HG03565 (cell line): ENCODE measurements at regions not wholly inside any gene's neighbourhood (a gene's known extent, or its start where the extent isn't known, plus 50 kb on each side); places are given as distances from the start of the nearest gene placed in this dataset.

Experiments used
- ATAC-seq: cut with Tn5 transposase; IDR thresholded peaks from one replicate; pipeline ENCODE4 v1.9.1; 2021; ENCODE audit warnings: mild to moderate bottlenecking, moderate library complexity; ENCODE audit not compliant: unreplicated experiment

DNA sequence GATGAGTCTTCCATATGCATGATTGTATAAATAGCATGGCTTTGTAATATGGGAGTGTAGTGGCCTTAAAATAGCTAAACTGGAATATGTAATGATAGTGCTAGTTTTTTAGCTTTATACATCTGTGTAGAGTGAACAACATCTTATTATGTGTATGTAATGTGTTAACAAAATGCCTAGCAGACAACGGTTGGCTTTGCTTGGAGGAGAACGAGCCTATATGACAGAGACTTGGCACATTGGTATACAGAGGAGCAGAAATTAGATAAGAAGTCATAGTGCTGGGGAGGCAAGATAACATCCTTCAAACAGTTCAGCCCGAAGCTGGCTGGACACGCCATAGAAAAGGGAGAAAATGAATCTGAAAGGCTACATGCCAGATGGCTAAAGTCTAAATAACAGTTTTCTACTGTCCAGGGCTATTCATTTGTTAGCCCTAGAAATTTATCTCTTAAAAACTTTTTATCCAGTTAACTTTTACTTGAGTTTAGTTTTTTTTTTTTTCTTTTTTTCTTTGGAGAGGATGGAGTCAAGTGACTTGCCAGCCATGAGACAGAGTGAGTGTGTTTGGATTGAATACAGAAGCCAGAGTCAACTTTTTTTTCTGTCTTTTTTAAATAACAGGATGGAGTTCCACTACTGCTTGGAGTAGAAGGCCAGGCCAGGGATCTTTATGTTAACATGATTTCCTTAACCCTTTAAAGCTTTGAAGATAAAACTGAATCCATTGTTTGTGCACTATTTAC, 214.4 kb upstream of the ACTBL2 start:
- ATAC-seq: no peak

DNA sequence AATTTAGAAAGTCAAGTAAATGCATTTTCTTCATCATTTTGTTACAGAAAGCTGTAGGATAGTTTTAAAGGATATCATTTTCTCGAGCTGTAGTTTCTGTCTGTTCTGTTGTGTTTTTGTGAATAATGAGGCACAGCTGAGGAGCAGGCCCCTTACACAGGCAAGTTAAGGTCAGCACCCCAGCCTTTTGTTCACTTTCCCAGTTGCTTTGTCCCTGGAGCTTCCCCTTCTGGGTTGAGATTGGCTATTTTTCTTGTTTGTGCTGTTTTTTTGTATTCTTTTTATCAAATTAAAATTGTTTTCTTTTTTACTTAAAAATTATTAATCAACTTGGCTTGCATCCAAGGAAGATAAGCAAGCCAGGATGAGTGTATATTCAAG, 213.8 kb upstream of the ACTBL2 start:
- ATAC-seq: no peak

DNA sequence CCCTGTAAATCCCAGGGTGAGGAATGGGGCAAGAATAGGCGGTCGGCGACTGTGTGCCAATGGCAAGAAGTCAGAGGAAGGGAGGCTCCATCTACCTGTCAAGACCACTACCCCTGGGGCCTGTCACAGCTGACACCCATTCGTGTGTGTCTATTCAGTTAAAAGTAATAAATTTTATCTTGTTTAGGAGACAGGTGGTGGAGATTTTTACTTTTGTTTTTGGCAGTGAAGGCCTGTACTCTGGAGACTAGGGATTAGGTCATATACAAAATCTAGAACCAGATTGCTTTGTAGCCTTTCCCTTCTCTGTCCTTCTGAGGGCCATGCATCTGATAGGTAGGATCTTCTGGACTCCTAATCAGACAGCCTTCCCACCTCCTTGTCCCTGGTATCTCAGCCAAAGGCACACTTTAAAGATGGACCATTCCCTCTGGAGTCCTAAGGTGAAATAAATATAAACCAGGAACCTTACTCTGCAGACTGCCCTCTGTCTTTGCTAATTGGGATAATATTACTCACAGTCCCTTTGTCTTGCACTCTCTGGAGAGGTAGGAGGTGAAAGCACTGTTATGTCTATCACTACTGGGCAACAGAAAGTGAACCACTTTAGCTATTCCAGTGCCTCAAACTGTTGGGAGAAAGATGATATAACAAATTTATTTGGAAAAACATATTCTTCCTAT, 213.2 kb upstream of the ACTBL2 start:
- ATAC-seq: no peak

- ATAC-seq: no peak
Observed at GRCh38 chr5:57695179-57695578, 212.6 kb upstream of the ACTBL2 start.

DNA sequence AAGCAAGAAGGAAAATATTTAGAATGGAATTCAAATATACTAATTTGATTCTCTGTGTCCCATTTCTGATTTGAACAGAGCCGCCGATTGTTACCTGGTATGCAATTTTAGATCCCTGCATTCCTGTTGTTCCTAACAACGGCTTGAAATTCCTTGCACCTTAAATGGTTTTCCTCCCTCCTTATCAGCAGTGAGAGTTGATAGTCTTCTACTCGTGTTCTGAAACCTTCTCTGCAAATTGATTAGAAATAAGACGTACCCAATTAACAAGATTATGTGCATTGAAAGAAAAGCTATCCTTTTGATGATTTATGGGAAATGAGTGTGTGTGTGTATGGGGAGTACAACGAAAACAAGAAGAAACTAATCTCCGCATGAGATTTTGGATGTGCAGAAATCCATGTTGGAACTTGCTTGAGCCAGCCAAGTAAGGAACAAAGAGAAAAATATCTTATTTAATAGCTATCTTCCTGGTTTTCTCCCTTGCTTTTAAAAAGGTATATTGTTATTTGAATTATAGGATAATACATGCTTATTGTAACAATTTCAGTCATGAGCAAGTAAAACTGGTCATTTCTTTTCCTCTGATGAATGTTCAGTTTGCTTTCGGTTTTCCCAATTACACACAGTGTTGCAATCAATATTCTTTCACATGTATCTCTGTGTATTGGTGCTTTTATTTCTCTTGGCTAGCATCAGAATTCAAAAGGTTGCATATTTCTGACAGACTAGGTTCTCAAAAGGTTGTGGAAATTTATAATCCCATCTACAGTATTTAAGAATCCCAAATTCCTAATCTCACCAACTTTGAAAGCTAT, 211.1 kb upstream of the ACTBL2 start:
- ATAC-seq: no peak

DNA sequence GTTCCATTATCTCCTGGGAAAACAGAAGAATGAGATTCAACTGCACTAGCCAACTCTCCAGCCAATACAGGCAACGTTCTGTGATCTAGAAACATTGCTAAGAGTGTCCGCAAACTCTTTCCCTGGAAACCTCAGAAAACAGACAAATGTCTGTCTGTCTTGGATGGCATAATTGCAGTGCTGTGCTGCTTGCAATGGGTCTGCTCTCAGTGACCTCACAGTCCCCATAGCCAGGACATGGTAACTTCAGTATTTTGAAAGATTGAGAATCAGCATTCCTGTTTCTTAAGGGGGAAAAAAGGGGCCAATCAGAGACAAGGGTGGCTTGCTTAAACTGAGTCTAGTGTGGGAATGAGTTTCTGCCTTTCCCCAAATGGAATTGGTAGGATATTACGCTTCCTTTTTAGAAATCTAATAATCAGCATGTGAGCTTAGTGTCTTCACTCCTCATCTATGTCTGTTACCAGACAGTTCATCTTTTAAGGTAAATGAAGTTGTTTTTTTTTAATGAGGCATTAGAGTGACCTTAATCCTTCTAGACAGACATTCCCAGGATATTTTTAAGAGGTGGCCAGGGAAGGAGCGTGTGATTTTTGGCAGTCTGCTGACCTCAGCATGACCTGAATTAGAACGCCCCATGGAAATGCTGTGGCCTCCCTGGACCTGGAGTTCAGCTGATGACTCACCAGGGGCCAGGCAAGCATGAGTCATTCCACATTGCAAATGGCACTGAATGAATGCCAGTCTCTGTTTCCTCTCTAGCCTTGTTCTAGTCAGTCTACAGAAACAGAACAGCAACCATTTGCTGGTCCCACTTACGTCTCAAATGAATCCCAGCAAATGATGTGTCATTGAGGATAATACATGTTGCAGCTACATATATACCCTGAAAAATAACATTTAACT, 210.2 kb upstream of the ACTBL2 start:
- no peak for ATAC-seq

GRCh38 chr5:57690724-57691123, 208.1 kb upstream of the ACTBL2 start:
- ATAC-seq: no peak

- ATAC-seq: no peak
Observed at GRCh38 chr5:57687596-57687995, 205.0 kb upstream of the ACTBL2 start.

DNA sequence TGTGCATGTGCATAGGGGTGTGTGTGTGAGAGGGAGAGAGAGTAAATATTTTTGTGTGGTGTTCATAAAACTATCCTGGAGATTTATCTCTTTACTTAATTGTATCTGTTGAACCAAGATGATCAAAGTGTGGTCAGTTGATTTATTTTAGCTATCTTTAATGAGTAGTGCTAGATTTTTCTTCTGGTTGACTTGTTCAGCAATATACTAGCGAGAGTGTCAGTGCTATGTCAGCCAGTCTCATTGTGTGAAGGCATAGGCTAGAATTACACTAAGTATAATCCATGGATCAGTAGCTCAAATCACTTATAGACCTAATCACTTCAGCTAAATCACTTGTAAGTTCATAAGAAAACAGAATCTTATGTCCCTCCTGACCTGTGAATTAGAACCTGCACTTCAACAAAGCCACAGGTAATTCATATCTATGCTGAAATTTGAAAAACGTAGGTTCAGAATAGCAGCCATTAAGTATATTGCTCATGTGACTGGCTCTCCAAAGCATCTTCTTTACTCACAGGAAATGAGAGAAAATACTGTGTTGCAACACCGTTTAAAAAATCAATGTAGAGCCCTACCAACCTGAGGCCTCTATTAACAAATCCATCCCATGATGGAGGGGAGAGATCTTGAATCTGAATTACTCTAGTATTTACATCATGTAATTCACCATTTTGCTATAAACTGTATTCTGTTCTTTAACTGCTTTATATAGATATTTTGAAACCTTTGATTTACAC, 203.1 kb upstream of the ACTBL2 start:
- no peak for ATAC-seq

DNA sequence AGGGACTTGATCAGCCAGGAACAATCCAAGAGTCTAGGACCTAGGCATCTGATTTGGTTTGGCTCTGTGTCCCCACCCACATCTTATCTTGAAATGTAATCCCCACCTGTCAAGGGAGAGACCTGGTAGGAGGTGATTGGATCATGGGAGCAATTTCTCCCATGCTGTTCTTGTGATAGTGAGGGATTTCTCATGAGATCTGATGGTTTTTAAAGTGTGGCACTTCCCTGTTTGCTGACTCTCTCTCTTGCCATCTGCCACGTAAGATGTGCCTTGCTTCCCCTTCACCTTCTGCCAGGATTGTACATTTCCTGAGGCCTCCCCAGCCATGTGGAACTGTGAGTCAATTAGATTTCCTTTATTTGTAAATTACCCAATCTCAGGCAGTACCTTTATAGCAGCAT, 201.7 kb upstream of the ACTBL2 start:
- ATAC-seq: no peak

DNA sequence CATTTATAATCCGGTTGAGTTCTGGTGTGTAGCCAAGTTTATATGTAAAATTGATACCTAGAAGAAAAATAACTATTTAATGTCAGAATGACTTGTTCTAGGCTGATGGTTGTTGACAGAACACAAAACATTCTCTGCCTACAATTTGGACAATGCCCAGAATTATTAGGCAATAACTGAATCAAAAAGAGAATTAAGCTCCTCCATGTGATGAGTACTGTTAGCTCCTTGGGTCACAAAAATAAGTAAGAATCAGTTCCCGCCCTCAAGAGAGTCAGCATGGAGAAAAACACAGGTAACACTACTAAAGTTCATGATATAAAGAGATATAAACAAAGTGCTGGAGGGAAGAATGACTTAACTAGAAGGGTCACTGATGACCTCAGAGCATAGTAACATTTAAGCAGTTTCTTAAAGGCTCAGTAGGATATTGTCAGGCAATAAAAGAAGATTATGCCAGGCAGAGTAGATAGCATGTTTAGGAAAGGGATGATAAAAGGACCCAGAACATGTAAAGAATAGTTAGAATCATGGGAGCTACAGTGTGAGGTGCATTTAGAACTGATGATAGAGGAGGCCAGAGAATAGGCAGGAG, 200.5 kb upstream of the ACTBL2 start:
- ATAC-seq: no peak

- ATAC-seq: no peak
Observed at GRCh38 chr5:57681942-57682341, 199.3 kb upstream of the ACTBL2 start.

- ATAC-seq: no peak
Observed at GRCh38 chr5:57680686-57681085, 198.1 kb upstream of the ACTBL2 start.

GRCh38 chr5:57677235-57677634, 194.6 kb upstream of the ACTBL2 start:
- no peak for ATAC-seq

GRCh38 chr5:57676222-57677098, 193.8 kb upstream of the ACTBL2 start:
- ATAC-seq: no peak

DNA sequence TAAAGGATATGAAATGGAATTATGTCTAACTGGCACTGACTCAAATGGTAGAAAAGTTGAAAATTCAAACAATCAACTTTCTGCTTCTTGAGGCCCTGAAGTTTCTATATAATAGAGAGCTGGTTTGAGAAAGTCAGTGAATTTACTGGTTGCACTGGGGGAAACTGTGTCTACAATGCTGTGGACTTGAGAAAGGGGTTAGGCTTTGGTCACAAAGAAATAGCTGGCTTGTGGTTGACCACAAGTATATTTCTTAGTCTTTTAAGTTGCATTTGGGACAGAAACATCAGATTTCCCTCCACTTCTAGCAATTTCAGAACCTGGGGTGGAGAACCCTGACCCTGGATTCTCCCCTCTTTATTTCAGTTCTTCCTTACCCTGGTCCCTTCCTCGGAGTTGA, 192.6 kb upstream of the ACTBL2 start:
- no peak for ATAC-seq

DNA sequence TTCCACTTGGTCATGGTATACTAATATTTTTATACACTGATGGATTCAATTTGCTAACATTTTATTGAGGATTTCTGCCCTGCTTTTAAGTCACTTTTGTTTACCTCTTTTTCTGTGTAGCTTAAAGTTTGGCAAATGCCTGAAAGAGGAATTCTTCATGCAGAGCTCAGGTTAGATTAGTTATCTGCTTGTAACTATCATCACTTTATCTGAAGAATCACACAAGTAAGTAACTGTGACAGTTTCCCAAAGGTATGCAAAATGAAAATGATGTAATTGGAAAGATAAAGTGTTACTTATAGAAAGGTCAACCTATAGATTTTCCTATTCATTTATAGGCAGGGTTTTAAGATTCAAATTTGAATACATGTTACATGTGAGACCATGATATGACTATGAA, 188.8 kb upstream of the ACTBL2 start:
- ATAC-seq: no peak

GRCh38 chr5:57666582-57666981, 184.0 kb upstream of the ACTBL2 start:
- no peak for ATAC-seq
